ENCODE measurements at regions not wholly inside any gene's neighbourhood (a gene's known extent, or its start where the extent isn't known, plus 50 kb on each side); places are given as distances from the start of the nearest gene placed in this dataset.

GRCh38 chr10:58140691-58141347 lies 126.9 kb downstream of the IPMK start:
- no peak for DNase-seq (ENCODE audit: low spot score)

GRCh38 chr10:58140054-58140453 lies 127.6 kb downstream of the IPMK start:
- DNase-seq (ENCODE audit: low spot score): no peak

- DNase-seq (ENCODE audit: low spot score): no peak
Observed at GRCh38 chr10:58137813-58138212, 129.9 kb downstream of the IPMK start.

- no peak for DNase-seq (ENCODE audit: low spot score)
Observed at GRCh38 chr10:58115218-58116050, 152.3 kb downstream of the IPMK start.

DNA sequence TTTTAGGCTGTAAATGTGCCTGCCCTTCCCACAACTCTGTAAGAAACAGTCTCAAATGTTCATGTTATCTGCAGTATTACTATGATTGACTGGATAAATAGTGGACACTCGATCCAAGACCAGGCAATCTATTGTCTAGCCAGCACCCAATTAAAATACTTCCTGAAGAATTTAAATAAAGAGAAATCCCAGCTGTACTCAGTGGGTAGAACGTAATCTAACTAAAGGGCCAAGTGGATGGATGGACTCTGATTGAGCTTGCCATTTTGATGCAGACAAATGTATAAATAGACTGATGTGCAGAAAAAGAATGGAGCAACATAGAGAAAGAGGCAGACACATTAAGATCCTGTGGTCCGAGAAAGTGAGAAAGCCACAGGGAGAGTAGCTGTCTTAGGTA lies 158.0 kb downstream of the IPMK start:
- no peak for DNase-seq (ENCODE audit: low spot score)

DNA sequence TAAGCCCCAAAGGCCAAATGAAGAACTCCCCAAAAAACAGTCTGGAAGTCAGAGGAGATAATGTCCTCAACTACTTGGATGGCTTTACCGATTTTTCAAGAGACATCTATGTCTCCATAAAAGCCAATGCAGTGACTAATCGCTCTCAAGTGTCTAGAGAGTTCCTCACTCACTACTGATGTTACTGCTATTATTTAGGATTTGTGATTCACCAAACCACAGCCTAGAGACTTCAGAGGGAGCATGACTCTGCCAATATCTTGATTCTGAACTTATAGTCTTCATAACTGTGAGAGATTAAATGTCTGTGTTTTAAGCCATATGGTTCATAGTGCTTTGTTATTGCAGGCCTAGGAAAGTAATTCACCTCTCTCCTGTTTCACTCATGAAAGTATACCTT lies 160.2 kb downstream of the IPMK start:
- peak; percentile 4 for DNase-seq (ENCODE audit: low spot score)

DNA sequence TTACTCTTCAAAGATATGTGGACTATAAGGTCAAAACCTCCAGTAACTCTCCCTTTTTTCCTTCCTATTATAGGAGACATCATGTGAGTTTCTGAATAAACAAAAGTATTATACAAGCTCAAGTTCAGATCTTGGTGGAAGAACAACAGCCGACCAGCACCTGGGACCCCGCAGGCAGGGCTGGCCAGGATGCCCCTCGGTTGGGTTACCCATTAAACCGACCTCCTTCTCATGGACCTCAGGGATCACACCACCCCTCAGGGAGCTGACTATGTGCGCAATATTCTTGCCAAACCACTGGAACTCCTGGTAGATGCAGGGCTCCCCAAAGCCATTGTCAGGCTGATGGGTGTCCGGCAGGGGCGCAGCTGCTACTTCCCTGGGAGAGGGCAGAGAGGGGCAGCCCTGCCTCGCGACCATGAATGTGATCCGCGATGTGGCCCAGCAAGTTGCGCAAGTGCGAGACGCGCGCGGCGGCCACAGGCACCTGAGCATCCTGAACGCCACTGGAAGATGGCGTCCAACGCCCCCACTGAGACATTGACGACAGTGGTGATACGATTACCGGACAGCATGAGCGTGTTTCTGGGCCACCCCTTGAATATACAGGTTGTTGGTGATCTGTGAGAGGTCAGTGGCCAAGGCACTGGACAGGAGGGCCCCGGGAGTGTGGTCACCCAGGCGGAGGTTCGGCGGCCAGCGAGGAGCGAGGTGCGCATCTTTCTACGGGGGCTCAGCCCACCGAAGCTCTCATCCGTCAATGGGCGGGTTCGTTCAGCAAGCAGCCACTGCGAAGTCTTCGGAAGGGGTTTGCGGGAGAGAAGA lies 161.3 kb downstream of the IPMK start:
- no peak for DNase-seq (ENCODE audit: low spot score)

- DNase-seq (ENCODE audit: low spot score): no peak
Observed at GRCh38 chr10:58104351-58104751, 163.3 kb downstream of the IPMK start.

GRCh38 chr10:58102897-58103296 lies 164.8 kb downstream of the IPMK start:
- no peak for DNase-seq (ENCODE audit: low spot score)

- DNase-seq (ENCODE audit: low spot score): no peak
Observed at GRCh38 chr10:58101682-58102081, 166.0 kb downstream of the IPMK start.

DNA sequence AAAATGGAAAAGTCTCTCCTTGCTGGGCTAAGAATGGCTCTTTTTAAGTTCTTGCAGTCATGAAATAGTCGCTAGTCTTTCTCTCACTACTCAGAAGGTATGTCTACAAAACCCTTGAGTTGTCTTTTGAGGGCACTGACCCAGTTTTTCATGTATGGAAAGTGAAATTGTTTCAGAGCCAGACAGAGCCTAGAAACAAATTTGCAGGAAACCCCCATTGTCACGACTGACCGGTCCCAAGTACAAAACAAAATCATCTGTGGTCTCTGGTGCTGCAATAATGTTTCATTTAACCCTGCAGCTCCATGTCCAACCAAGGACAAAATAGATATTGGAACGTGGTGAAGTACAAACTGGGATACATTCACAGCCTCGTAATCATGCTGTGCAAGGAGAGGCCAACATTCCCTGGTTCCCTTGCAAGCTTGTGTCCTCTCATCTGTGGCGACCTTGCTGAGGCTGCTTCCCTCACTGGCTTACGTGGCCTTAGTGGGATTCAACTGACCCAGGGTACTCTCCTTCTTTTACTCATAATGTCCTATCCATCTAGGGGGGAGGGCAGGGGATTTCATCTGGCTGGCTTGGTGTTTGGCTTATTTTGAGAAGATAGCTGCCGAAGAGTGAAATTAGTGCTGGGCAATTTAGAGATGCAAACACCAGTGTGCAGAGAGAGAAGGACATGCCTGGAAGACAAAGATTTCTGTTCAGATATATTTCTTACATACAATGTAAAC lies 172.5 kb downstream of the IPMK start:
- DNase-seq (ENCODE audit: low spot score): no peak

GRCh38 chr10:58091886-58092285 lies 175.8 kb downstream of the IPMK start:
- DNase-seq (ENCODE audit: low spot score): no peak

- DNase-seq (ENCODE audit: low spot score): no peak
Observed at GRCh38 chr10:58089739-58090138, 178.0 kb downstream of the IPMK start.

DNA sequence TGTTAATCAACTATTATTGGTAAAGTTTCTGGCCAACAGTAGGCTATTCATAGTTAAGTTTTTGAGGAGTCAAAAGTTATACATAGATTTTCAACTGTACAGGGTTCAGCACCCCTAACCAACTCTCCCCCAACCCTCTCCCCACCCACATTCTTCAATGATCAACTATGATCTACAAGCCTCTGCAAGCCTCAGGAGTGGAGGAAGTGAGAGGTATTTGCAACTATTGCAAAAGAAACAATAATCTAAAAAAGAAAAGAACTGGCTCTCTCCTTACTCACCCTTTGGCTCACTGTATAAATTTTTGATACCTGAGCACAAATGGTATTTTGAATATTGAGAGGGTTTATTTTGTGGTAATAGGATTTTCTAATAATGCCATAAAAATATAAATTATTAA lies 179.8 kb downstream of the IPMK start:
- DNase-seq (ENCODE audit: low spot score): no peak

GRCh38 chr10:58086763-58087150 lies 180.9 kb downstream of the IPMK start:
- no peak for DNase-seq (ENCODE audit: low spot score)

GRCh38 chr10:58086144-58086762 lies 181.4 kb downstream of the IPMK start:
- DNase-seq (ENCODE audit: low spot score): no peak

GRCh38 chr10:58082248-58082647 lies 185.4 kb downstream of the IPMK start:
- no peak for DNase-seq (ENCODE audit: low spot score)

DNA sequence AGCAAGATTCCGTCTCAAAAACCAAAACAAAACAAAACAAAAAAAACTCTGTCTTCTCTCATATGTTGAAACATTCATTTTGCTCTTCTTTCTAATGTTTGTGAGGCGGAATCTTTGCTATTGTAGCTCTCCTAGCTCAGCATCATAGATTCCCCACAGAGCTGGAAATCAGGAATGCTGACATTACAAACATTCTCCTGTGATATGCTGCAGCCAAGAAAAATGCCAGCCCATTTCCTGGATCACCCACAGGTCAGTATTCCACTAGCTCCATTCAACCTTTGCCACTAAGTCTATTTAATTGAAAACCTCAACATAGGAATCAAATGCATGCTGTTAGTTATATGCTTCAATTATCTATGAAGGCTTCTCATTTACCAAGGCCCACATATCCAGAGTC lies 186.3 kb downstream of the IPMK start:
- DNase-seq (ENCODE audit: low spot score): no peak

DNA sequence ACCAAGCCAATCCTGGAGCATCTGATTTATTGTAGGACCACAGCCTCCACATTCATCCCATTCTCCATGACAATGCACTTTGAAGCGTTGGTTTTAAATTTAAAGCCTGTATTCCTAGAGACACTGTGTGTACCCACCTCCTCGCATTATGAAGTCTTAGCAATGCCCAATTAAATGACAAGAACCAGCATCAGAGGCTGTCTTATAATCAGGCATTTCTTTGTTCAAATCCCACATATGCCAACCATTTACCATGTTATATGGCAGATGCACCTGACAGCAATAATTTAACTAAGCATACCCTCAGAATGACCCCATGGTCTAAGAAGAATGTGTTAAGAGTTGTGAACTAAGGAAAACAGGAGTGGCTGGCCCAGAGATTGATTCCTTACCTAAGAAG lies 188.2 kb downstream of the IPMK start:
- DNase-seq (ENCODE audit: low spot score): no peak

DNA sequence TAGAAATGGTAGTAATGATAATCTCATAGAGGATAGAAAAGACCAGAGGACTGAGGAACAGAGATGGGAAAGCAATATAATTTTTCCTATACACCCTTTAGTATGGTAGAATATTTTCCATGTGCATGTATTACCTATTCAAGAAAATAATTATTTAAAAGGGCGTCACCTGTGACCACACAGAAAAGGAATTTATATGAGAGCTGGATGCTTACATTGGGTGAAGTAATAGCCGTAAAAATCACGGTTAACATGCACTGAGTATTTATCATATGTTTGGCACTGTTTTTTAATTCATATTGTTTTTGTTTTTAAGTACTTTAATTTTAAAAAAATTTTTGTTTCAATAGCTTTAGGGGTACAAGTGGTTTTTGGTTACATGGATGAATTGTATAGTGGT lies 195.1 kb downstream of the IPMK start:
- no peak for DNase-seq (ENCODE audit: low spot score)

- DNase-seq (ENCODE audit: low spot score): no peak
Observed at GRCh38 chr10:58070956-58071355, 196.7 kb downstream of the IPMK start.

GRCh38 chr10:58068809-58069208 lies 198.9 kb downstream of the IPMK start:
- no peak for DNase-seq (ENCODE audit: low spot score)

All from COLO829 (cell line).